Stimulated activated naive CD8-positive, alpha-beta T cell treated with anti-CD3 and anti-CD28 coated beads, Interleukin-15, amount 100 ng/mL, for 72 hours (primary cell): ENCODE measurements at regions not wholly inside any gene's neighbourhood (a gene's known extent, or its start where the extent isn't known, plus 50 kb on each side); places are given as distances from the start of the nearest gene placed in this dataset.
"Not testable (repeated sequence)": the region's sequence is repeated elsewhere in the genome, so short reads cannot be mapped to it uniquely, and the experiment has no call there.

Source experiments
- ATAC-seq: fragments of 150-1000 bp; cut with Tn5 transposase; 2 replicates; pipeline ENCODE4 v1.10.0; 2021; ENCODE audit warnings: mild to moderate bottlenecking, moderate library complexity
- DNase-seq, 2 donors: peaks; one replicate each; pipeline ENCODE4 v3.0.0; 2021 to 2022
- H3K27ac Mint-ChIP-seq, 2 donors: one replicate each; pipeline ENCODE4 v1.8.0; 2022; ENCODE audit warnings: mild to moderate bottlenecking in 2 of 2, mixed read lengths in 2 of 2, moderate library complexity in 2 of 2
- H3K27me3 Mint-ChIP-seq: one replicate; pipeline ENCODE4 v1.8.0; 2022; ENCODE audit warnings: mixed read lengths
- H3K4me1 Mint-ChIP-seq: one replicate; pipeline ENCODE4 v1.8.0; 2022; ENCODE audit warnings: mild to moderate bottlenecking, mixed read lengths
- H3K4me3 Mint-ChIP-seq, 2 donors: one replicate each; pipeline ENCODE4 v1.8.0; 2022; ENCODE audit warnings: mild to moderate bottlenecking in 2 of 2, mixed read lengths in 2 of 2, moderate library complexity in 1 of 2
- H3K9me3 Mint-ChIP-seq, 2 donors: one replicate each; pipeline ENCODE4 v1.8.0; 2022; ENCODE audit warnings: mixed read lengths in 2 of 2

DNA sequence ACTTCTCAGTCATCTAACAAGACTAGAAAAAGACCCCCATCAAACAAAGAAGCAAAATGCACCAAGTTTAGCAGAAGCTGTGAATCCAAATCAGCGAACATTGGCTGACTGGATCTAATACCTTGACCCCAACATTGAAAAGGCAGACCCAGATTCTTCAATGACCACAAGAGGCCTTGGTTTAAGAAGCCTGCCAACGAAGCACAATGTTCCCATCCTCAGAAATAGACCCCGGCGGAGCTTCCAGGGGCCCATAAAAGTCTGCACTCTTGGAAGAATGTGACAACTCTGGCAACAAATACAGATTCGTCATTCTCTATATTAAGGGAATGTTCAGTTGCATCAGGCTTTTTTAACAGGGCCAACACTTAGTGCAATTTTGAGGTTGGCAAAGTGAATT lies 112.8 kb upstream of the BCL6 start:
- Mint-ChIP-seq H3K9me3 (peaks cover 19 to 22% of the 10 kb centered on the region in 2 donors), H3K27me3 (no peaks in the 10 kb centered on the region), H3K27ac (peak overlapping the region in 1 of 2 donors; percentile 42), H3K4me1 (no peaks in the 10 kb centered on the region), H3K4me3 (no peak overlapping the region)
- ATAC-seq, result no peak
- DNase-seq, result no peak

DNA sequence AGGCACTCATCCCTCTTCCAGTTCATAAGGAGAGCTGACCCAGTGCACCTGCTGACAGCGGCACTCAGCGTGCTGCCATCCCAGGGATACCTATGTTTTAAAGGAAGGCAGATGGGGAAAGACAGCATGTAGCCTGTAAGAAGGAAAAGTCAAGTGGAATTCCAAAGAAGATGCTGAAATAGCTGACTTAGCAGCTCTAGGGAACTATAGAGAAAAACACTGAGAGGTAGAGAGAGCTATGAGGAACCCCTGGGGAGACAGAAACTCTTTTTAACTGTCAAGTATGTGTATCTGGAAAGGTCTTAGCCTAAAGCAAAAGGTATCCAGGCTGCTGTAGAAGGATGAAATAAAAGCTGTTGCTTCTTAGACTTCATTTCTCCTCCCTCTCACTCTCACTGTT lies 113.4 kb upstream of the BCL6 start:
- DNase-seq (no peak), ATAC-seq (no peak)
- H3K27ac Mint-ChIP-seq, result no peak overlapping the region
- peaks cover 16 to 19% of the 10 kb centered on the region in 2 donors for H3K9me3 Mint-ChIP-seq
- H3K27me3 Mint-ChIP-seq, result no peaks in the 10 kb centered on the region
- H3K4me1 Mint-ChIP-seq, result no peaks in the 10 kb centered on the region
- H3K4me3 Mint-ChIP-seq, result no peak overlapping the region

DNA sequence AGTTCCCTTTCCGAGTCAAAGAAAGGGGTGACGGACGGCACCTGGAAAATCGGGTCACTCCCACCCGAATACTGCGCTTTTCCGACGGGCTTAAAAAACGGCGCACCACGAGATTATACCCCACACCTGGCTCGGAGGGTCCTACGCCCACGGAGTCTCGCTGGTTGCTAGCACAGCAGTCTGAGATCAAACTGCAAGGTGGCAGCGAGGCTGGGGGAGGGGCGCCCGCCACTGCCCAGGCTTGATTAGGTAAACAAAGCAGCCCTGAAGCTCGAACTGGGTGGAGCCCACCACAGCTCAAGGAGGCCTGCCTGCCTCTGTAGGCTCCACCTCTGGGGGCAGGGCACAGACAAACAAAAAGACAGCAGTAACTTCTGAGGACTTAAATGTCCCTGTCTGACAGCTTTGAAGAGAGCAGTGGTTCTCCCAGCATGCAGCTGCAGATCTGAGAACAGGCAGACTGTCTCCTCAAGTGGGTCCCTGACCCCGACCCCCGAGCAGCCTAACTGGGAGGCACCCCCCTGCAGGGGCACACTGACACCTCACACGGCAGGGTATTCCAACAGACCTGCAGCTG lies 117.5 kb upstream of the BCL6 start:
- peak overlapping the region in 1 of 2 donors; percentile 66 for H3K4me3 Mint-ChIP-seq
- not testable (repeated sequence) for DNase-seq, H3K27me3 Mint-ChIP-seq, H3K27ac Mint-ChIP-seq, ATAC-seq, H3K4me1 Mint-ChIP-seq
- peaks cover 19 to 26% of the 10 kb centered on the region in 2 donors for H3K9me3 Mint-ChIP-seq

DNA sequence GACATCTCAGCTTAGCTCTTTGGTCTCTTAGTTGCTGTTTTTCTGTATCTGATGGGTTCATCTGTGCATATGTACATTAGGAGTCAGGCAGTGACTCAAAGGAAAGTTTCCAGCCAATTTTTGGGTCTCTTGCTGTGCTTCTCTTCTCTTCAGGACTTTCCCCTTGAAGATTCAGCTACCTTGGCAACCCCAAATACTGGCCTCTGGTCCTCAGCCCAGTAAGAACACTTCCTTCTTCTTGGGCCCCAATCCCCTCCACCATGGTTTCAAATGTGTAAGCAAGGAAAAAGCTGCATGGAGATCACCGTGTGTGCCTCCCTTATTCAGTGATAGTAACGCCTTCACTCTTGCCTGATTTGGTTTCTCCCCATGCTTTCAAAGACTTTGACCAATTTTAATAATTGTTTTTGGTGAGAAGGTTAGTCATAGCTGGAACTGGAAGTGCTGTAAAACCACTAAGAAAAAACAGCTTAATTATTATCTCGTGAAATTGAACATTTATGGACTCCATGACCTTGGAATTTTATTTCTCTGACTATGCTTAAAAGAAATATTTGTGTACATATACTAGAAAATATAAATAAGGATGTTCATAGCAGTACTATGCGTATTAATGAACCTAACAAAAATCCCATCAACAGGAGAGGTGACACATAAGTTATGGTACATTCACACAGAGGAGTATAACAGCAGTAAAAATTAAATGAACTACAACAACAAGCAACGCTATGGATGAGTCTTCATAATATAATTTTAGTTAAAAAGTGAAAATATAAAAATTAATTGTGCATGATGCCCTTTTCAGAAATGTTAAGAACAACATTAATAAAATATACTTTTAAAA lies 125.3 kb upstream of the BCL6 start:
- Mint-ChIP-seq H3K9me3 (no peaks in the 10 kb centered on the region), H3K27me3 (no peaks in the 10 kb centered on the region), H3K4me1 (peaks cover 42% of the 10 kb centered on the region), H3K27ac (peak overlapping the region; percentile 60 to 85), H3K4me3 (peak overlapping the region; percentile 0 to 62)
- DNase-seq (peak; percentile 43 to 78), ATAC-seq (peak; percentile 97)

DNA sequence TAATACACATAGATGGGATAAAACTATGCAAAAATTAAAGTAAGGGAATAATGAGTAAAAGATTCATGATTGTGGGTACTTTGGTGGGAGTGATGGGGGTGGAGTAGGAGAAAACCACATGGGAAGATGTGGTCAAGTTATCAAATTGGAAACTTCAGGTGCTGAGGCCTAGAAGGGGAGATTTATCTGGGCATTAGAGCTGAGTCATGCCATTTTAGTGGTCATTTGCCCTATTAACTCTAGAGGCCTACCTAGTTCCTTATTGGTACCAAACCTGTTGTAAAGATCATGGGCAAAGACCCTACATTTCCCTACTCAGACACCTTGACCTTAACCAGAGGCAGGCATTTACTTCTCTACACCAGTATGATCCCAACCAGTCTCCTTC lies 125.9 kb upstream of the BCL6 start:
- Mint-ChIP-seq H3K9me3 (no peaks in the 10 kb centered on the region), H3K4me1 (peaks cover 42% of the 10 kb centered on the region), H3K4me3 (no peak overlapping the region), H3K27me3 (no peaks in the 10 kb centered on the region), H3K27ac (no peak overlapping the region)
- no peak for DNase-seq
- ATAC-seq, result no peak

DNA sequence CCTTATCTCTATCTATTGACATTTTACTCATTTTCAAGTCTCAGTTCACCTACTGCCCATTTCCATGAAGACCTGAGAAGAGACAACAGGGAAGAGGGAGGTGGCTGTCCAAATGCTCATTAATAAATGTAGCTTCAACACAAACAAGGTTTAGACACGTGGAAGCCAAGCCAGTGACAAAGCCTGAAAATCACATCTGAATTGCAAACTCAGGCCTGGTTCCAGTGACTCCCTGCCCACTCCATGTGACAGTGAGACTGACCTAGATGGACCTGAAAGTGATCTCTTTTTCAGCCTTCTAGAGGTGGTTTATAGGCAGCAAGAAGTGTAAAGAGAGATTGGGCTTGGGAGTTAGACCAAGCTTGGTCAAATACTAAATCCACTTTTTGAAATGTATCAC lies 126.6 kb upstream of the BCL6 start:
- DNase-seq (no peak), ATAC-seq (no peak)
- Mint-ChIP-seq H3K9me3 (no peaks in the 10 kb centered on the region), H3K4me1 (peaks cover 42% of the 10 kb centered on the region), H3K27me3 (no peaks in the 10 kb centered on the region), H3K27ac (no peak overlapping the region), H3K4me3 (no peak overlapping the region)

DNA sequence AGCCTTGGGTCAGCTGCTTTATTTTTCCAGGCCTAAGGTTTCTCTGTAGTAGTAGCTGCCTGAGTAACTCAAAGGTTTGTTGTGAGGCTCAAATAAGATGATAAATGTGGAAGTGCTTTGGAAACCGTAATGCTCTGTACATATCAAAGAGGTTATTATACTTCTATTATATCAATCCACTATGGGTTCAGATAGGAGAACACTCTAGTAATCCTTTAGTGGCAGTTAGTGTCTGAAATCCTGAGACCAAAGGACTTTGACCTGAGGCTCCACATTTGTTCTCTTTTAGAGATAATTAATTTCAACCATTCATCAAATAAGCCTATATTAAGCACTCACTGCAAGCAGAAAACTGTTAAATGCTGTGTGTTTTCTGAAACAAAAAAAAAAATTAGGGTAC lies 128.6 kb upstream of the BCL6 start:
- Mint-ChIP-seq H3K27me3 (no peaks in the 10 kb centered on the region), H3K4me1 (peaks cover 37% of the 10 kb centered on the region), H3K27ac (no peak overlapping the region), H3K9me3 (no peaks in the 10 kb centered on the region), H3K4me3 (no peak overlapping the region)
- DNase-seq (no peak), ATAC-seq (no peak)

DNA sequence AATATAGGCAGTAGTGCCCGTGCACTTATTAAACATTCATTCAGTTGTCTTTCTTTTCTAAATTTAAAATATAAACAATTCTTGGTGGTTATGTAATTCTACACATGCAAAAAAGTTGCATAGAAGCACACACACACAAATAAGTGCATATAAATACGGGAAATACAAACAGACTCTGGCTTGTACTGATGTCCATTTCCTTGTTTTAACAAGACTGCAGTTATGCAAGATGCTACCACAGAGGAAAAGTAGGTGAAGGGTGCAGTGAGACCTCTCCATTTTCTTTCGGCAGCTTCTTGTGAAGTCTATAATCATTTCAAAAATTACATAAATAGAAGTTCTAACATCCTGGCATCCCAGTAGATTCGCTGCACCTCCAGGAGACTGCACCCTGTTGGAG lies 130.6 kb upstream of the BCL6 start:
- Mint-ChIP-seq H3K27ac (no peak overlapping the region), H3K4me1 (peaks cover 21% of the 10 kb centered on the region), H3K27me3 (no peaks in the 10 kb centered on the region), H3K4me3 (no peak overlapping the region), H3K9me3 (no peaks in the 10 kb centered on the region)
- DNase-seq (no peak), ATAC-seq (no peak)

DNA sequence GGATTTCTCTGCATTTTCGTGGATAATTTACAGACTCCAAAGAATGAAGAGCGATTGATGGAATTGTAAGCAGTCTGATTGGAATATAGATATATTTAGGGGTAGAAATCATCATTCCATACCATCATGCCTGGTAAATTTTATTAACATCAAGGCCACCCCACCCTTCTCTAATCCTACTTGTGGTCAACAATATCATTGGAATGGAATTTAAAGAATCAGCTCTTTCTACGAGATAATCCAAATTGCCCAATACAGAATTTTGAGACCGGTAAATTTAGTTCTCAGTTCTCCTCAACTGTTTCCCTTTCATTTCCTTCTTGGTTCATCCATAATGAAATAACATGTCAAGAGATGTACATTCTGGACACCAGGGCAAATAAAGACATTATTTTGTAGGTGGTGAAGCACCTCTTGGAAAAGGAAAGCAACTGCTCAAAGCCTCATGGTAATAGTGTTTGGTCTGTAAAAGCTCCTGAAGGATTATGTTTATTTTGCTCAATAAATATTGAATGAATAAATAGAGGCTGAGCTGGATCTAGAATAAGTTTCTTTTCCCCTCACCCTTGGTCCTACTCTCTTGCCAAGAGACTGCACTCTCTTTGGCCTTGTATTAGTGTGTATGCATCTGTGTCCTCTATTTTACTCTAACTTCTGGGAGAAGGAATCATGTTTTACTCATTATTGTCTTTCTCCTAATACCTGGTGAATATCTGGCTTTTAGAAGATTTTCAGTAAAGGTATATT lies 133.7 kb upstream of the BCL6 start:
- H3K4me1 Mint-ChIP-seq, result no peaks in the 10 kb centered on the region
- no peak for DNase-seq
- H3K4me3 Mint-ChIP-seq, result no peak overlapping the region
- ATAC-seq, result no peak
- H3K9me3 Mint-ChIP-seq, result peaks cover 0 to 4% of the 10 kb centered on the region in 2 donors
- no peaks in the 10 kb centered on the region for H3K27me3 Mint-ChIP-seq
- no peak overlapping the region for H3K27ac Mint-ChIP-seq

DNA sequence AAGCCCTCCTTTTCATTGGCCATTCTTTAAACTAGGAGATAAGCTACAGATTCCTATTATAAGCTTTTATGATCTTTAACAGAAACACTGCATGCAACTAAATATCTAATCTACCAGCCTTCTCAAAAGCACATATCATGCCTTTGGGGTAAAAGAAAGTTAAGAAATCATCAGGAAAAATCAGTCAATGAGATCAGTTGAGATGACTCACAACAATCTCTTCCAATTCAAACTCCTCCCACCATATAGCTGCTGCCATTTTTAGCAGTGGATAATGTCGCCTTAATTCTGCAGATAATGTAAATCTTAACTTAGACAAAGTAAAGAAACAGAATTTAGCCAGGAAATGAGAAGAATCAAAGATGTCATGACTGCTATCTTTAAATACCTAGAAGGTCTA lies 135.2 kb upstream of the BCL6 start:
- no peak for ATAC-seq
- Mint-ChIP-seq H3K4me1 (no peaks in the 10 kb centered on the region), H3K9me3 (peaks cover 0 to 4% of the 10 kb centered on the region in 2 donors), H3K27ac (no peak overlapping the region), H3K27me3 (no peaks in the 10 kb centered on the region), H3K4me3 (no peak overlapping the region)
- no peak for DNase-seq

DNA sequence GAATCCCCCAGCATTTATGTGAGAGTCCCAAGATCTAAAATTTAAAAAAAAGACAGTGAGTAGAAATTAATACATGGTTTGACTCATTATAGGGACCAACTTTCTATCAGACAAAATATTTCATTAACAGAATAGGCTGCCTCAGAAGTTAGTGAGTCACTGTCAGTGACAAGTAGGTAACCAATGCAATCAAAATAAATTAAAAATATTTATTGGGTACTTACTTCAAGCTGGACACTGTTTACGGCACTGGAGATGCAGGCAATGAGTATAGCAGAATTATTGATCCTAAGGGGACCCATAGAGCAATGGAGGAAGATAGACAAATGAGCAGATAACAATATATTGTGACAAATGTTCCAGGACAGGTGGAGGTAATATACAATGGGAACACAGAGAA lies 135.6 kb upstream of the BCL6 start:
- no peak overlapping the region for H3K27ac Mint-ChIP-seq
- H3K4me1 Mint-ChIP-seq, result no peaks in the 10 kb centered on the region
- peaks cover 0 to 4% of the 10 kb centered on the region in 2 donors for H3K9me3 Mint-ChIP-seq
- no peak for ATAC-seq
- H3K4me3 Mint-ChIP-seq, result no peak overlapping the region
- no peaks in the 10 kb centered on the region for H3K27me3 Mint-ChIP-seq
- no peak for DNase-seq

DNA sequence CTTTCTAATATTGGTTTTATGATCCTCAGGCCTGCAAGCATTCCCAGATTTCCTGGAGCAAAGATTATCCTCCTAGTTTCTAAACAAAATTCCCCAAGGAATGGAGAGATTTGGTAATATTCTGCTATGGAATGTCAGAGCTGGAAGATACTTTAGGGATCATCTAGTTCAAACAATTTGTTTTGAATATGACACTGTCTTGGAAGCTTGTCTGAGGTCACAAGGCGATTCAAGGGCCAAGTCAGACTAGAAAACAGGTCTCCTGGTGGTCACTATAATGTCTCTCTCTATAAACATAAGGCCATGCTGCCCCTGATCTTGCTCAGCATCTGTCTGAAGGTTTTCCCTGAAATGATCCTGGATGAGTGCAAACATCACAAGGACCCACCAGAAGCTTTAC lies 143.4 kb upstream of the BCL6 start:
- no peak for DNase-seq
- ATAC-seq, result no peak
- no peak overlapping the region for H3K27ac Mint-ChIP-seq

DNA sequence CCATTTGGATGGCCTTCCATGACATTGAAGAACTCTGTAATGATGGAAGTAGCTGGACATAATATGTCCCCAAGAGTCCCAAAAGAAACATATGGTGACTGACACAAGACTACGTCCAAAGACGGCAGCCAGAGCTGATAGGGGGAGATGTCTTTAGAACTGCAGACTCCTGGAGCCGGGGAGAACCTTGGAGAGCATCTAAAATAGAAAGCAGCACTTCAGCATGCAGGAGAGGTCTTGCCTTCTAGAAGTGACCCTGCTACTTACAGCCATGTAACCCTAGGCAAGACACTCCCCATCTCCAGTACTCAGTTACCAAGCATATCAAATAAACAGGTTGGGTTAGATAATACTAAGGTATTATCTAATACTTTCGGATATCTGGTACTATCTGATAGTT lies 143.8 kb upstream of the BCL6 start:
- DNase-seq (no peak), ATAC-seq (no peak)
- Mint-ChIP-seq H3K4me1 (peaks cover 16% of the 10 kb centered on the region), H3K27me3 (no peaks in the 10 kb centered on the region), H3K27ac (no peak overlapping the region), H3K9me3 (no peaks in the 10 kb centered on the region), H3K4me3 (no peak overlapping the region)

More for the DNA sequence above, 143.4 kb upstream of the BCL6 start:
- H3K4me1 Mint-ChIP-seq, result peaks cover 16% of the 10 kb centered on the region
- H3K4me3 Mint-ChIP-seq, result no peak overlapping the region
- no peaks in the 10 kb centered on the region for H3K9me3 Mint-ChIP-seq
- no peaks in the 10 kb centered on the region for H3K27me3 Mint-ChIP-seq

DNA sequence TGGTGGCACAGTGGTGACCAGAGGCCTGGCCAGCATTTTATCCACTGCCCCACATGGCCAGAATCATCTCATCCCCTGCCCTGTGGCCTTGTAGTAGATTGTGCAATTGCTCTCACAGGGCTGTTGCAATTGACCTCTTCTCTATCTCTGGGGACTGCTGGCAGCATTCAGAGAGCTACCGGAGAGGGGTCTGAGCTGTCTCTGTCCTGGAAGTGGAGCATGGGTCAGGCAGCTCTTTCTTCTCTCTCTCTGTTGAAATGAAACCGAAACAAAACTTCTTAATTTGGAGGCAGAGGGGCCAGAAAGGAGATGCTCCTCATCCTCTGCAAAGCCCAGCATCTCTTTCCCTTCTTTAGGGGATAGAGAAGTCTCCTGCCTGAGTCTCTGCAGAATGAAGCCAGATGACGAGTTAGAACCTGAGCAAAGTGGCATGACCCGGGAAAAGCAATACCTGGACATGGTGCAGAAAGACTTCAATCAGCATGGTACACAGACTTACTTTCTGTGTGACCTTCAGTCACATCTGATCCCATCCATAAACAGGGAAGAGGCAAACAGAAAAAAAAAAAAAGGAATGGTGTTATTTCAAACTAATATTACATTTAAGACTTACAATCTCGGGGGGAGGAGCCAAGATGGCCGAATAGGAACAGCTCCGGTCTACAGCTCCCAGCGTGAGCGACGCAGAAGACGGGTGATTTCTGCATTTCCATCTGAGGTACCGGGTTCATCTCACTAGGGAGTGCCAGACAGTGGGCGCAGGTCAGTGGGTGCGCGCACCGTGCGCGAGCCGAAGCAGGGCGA lies 144.5 kb upstream of the BCL6 start:
- ATAC-seq, result no peak
- Mint-ChIP-seq H3K9me3 (no peaks in the 10 kb centered on the region), H3K27me3 (no peaks in the 10 kb centered on the region), H3K4me1 (peaks cover 16% of the 10 kb centered on the region), H3K4me3 (peak overlapping the region in 1 of 2 donors; percentile 20), H3K27ac (peak overlapping the region in 1 of 2 donors; percentile 71)
- DNase-seq, result no peak

DNA sequence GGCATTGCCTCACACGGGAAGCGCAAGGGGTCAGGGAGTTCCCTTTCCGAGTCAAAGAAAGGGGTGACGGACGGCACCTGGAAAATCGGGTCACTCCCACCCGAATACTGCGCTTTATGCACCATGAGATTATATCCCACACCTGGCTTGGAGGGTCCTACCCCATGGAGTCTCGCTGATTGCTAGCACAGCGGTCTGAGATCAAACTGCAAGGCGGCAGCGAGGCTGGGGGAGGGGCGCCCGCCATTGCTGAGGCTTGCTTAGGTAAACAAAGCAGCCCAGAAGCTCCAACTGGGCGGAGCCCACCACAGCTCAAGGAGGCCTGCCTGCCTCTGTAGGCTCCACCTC lies 145.1 kb upstream of the BCL6 start:
- DNase-seq, H3K27ac Mint-ChIP-seq, H3K9me3 Mint-ChIP-seq, H3K4me3 Mint-ChIP-seq, H3K27me3 Mint-ChIP-seq, ATAC-seq: not testable (repeated sequence)
- peaks cover 16% of the 10 kb centered on the region for H3K4me1 Mint-ChIP-seq
